Amygdala (tissue), 56 donors: ENCODE measurements at regions not wholly inside any gene's neighbourhood (a gene's known extent, or its start where the extent isn't known, plus 50 kb on each side); places are given as distances from the start of the nearest gene placed in this dataset.
"Not testable (repeated sequence)": the region's sequence is repeated elsewhere in the genome, so short reads cannot be mapped to it uniquely, and the experiment has no call there.

Source experiments
- DNase-seq, 56 donors: peaks; one replicate each; lab custom pipeline; 2025; lab: John Stamatoyannopoulos, UW

- DNase-seq: no peak
Measured at GRCh38 chr6:115643762-115644161, 416.9 kb downstream of the FRK start.

DNA sequence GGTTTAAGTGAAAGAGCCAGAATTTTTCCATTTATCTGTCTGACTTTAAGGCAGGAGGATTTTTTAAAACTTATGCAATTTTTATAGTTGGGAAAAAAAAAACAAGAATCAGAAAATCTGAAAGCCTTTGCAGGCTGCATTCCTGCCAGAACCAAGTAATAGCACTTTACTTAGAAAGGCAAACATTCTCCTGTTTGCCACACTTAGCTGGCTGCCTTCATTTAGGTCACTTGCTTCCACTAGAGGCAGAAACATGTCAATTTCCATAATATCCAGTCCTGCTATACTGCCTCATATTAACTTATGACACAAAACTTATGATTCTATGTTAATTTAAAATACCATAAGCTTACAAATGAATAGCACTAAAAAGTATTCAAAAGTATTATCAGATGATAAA, 425.8 kb downstream of the FRK start:
- no peak for DNase-seq

- DNase-seq: no peak
Measured at GRCh38 chr6:115634131-115634530, 426.6 kb downstream of the FRK start.

DNA sequence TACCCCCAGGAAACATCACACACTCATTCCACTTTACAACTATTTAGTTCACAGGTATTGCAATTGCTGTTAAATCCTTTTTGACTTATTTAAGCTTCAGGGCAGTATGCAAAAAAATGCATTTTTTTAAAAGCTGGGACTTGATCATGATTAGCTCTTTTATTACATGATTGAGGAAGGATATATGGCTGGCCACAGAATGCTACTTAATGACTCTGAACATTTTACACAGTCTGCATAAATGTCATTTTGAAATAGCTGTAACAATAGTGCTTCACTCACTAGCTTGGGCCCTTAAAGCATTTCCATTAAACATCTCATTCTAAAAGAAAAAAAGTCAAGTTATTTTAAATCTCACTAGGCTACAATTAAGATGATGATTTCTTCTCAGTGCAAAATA, 429.7 kb downstream of the FRK start:
- DNase-seq: no peak

GRCh38 chr6:115630424-115631024, 430.2 kb downstream of the FRK start:
- DNase-seq: no peak

- no peak for DNase-seq
Measured at GRCh38 chr6:115629415-115629814, 431.3 kb downstream of the FRK start.

GRCh38 chr6:115618256-115618655, 442.4 kb downstream of the FRK start:
- DNase-seq: no peak

- no peak for DNase-seq
Measured at GRCh38 chr6:115617031-115617430, 443.7 kb downstream of the FRK start.

GRCh38 chr6:115613488-115613887, 447.2 kb downstream of the FRK start:
- DNase-seq: no peak

DNA sequence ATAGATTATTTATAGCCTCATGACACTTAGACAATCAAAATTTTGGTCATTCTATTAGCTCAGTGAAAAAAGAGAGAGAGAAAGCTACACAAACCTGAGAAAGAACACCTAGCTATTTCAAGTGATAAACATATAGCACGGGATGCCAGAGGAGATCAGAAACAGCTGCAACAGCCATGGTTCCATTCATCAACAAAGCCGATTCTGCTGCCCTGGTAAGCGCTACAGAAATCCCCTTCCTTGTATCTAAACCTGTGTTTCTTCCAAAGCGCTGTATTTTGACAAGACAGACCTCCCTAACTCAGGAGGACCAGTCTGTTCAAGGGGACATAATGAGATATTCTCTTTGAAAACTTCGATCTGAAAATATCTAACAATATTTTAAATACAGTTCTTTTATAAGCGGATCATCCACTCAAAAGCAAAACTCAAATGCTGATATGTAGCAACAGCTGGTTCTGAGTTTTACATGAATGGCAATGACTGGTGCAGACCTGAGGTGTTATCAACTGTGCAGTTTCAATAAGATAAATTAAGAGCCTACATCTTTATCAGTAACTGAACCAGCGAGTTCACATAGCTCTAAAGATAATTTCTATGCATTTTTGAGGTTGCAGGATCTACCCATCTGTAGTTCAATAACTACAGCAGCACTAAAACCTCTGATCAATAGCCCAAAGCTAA, 447.8 kb downstream of the FRK start:
- DNase-seq: no peak

DNA sequence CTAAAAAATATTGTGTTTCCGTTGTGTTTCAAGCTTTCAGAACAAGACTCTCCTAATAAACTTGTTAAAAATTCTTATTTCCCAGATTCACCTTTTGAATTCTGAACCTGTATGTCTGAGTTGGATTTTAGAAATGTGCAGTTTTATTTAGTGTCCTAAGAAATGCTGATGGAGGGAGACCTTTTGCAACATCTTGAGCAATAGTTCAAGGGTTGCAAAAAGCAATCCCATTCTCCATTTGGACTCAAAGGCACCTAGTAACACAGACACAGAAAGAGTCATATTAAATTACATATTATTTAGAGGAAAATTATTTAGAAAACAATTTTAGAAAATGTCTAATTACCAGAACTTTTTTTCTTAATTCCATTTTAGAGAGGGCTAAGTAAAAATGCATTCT, 448.5 kb downstream of the FRK start:
- DNase-seq: no peak

- DNase-seq: no peak
Measured at GRCh38 chr6:115610696-115611095, 450.0 kb downstream of the FRK start.

- no peak for DNase-seq
Measured at GRCh38 chr6:115609111-115609510, 451.6 kb downstream of the FRK start.

DNA sequence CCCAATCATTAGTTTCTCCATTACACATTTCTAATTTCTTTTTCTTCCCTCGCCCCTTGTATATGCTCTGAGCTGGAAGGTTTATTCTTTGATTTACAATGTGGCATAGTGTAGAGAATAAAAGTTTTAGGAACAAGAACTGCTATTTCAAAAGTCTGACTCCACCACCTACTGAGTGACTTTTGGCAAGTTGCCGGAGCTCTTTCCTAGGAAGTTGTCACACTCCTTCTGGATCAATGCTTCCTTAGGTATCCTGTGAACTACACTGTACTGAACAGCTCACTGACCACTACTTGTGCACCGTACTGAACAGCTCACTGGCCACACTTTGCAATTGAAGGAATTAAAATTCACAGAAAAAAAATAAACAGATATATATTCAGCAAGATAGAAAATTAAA, 458.2 kb downstream of the FRK start:
- peak in 1 of 56 donors; percentile 5 for DNase-seq

DNA sequence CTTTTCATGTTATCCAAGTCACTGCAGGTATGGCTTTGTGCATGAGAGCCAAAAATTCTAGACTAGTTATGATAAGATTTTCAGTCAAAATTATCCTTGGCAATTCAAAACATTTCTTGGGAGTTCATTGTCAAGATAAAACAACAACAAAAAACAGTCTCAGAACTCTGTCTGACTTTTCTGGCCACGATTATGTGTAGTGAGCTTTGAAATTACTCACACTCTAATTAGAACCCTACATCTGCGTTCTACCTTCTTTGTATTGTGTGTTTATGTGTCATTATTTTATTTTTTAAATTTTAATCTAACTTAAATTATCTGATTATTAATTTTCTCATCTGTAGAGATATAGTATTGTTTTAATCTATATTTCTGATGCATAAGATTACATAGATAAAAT, 459.2 kb downstream of the FRK start:
- DNase-seq: no peak

- DNase-seq: no peak
Measured at GRCh38 chr6:115601064-115601463, 459.6 kb downstream of the FRK start.

DNA sequence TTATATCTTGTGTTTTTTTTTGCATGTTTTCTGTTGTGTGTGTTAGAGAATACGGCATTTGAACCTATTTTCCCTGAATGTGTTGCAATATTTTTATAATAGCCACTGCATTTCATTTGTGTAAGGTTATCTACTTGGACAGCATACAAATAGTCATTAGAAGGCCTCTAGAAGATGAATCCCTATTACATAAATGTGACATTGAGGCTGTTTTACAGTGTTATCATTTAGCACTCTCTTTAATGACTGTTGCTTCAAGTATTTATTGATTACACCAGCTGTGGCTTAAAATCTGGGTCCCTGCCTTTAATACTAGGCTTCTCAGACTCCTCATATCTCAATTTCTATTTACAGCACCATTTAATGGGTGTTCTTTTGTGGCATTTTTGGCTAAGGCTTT, 465.8 kb downstream of the FRK start:
- no peak for DNase-seq

DNA sequence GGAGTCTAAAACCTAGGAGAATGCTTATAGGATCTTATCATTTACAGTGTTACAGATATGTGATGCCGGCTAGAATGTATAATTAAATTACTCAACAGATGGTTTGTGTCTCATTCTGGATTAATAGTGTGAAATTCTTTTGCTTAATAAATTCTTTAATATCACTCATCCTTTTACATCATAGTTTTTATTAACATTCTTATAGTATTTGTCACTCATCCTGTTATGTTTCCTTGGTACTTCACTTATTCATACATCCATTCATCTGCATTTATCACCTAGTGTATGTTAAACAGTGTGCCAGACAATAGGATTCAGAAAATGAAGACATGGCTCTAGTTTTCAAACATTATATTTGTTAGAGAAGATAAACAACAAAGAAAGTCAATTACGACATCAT, 468.7 kb downstream of the FRK start:
- DNase-seq: no peak

GRCh38 chr6:115589072-115589471, 471.6 kb downstream of the FRK start:
- not testable (repeated sequence) for DNase-seq

- DNase-seq: no peak
Measured at GRCh38 chr6:115583290-115583689, 477.4 kb downstream of the FRK start.

DNA sequence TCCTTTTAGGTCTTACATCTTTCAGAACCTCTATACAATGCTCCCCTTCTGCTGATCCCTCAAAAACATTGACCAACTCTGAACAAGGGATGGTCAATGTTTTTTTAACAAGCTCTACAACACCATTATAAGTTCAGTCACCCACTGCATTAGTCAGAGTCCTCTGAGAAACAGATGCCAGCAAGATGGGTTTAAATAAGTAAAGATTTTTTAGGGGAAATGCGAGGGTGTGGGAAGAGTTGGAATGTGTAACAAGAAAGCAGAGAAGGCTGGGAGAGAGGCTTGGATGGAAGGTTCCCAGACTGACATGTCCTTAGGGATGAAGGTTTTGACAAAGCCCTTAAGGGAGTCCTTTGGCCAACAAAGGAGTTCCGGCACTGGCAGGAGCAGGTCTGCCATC, 478.3 kb downstream of the FRK start:
- DNase-seq: no peak

DNA sequence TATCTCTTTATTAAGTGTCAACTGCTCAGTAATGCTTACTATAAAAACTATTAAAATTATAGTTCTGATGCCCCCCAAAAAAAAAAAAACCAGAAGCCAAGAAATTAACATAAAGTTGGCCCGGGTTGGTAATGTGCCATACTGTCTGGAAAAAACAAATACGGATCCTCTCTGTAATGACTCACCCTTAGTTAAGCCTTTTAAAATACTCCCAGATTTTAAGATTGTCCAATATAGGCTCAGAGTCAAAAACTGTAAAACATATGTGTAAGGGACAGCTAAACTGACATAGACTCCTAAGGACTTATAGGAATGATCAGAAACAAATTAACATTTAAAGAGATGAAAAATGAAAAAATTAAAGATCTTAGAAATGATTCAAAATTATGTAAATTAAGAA, 481.1 kb downstream of the FRK start:
- DNase-seq: not testable (repeated sequence)

- DNase-seq: no peak
Measured at GRCh38 chr6:115577270-115577669, 483.4 kb downstream of the FRK start.
